ENCODE measurements at regions not wholly inside any gene's neighbourhood (a gene's known extent, or its start where the extent isn't known, plus 50 kb on each side); places are given as distances from the start of the nearest gene placed in this dataset.

- Histone ChIP-seq H3K27ac (ENCODE audit: low read depth, low read length) (no peak overlapping the region), H2AFZ (ENCODE audit: low read depth, low read length, poor library complexity, severe bottlenecking) (no peak overlapping the region), H3K4me2 (ENCODE audit: low read length) (no peak overlapping the region), H3K9me3 (ENCODE audit: control insufficient read depth in 1 of 2, insufficient read depth in 1 of 2, low read depth in 1 of 2, low read length in 2 of 2) (no peaks in the 10 kb centered on the region), H3K79me2 (ENCODE audit: insufficient read depth, low read length) (no peaks in the 10 kb centered on the region), H3K9me2 (ENCODE audit: insufficient read depth) (no peaks in the 10 kb centered on the region), H3K4me1 (ENCODE audit: control insufficient read depth in 1 of 2, insufficient read depth in 2 of 2, low read length in 2 of 2) (no peaks in the 10 kb centered on the region), H3K9ac (ENCODE audit: low read length) (no peak overlapping the region), H3K36me3 (ENCODE audit: control insufficient read depth in 1 of 2, insufficient read depth in 2 of 2, low read length in 2 of 2) (no peaks in the 10 kb centered on the region), H3K27me3 (ENCODE audit: insufficient read depth, low read length) (no peaks in the 10 kb centered on the region), H3K4me3 (replicated peaks in 1 of 2; ENCODE audit: low read depth in 1 of 2, low read length in 2 of 2) (no peak overlapping the region), H4K20me1 (ENCODE audit: insufficient read depth) (no peaks in the 10 kb centered on the region)
- intact Hi-C loops (cut with micrococcal nuclease) = no loop called here
- BruUV-seq (replicated peaks) = no TSS peak
- ChIA-PET POLR2A (no interaction called here), RAD21 (ENCODE audit: low non-redundant PET in 1 of 2, low total read pairs in 2 of 2, uncharacterized antibody in 2 of 2, unreplicated experiment in 2 of 2) (no interaction called here), CTCF (no interaction called here)
- ATAC-seq = no peak
- DNase-seq (ENCODE audit: low read depth, low spot score) = no peak
- TF ChIP-seq CBX3 (IDR thresholded peaks at IDR 0.05; ENCODE audit: low read depth) (no peak), POLR2A (IDR thresholded peaks at IDR 0.05; ENCODE audit: borderline replicate concordance, extremely low read depth, insufficient read depth, insufficient read length) (no peak), RAD21 (IDR thresholded peaks at IDR 0.05; ENCODE audit: low read depth) (no peak), EZH2phosphoT487 (IDR thresholded peaks at IDR 0.05; ENCODE audit: borderline replicate concordance) (no peak), SIN3A (IDR thresholded peaks at IDR 0.05; ENCODE audit: low read depth) (no peak), ZNF274 (IDR thresholded peaks at IDR 0.05; ENCODE audit: low read depth, low read length) (no peak), TCF7L2 (IDR thresholded peaks at IDR 0.05; ENCODE audit: borderline replicate concordance, extremely low read depth, insufficient read depth, insufficient read length) (no peak), MAX (IDR thresholded peaks at IDR 0.05) (no peak), JUND (IDR thresholded peaks at IDR 0.05) (no peak), YY1 (IDR thresholded peaks at IDR 0.05; ENCODE audit: extremely low read depth, insufficient replicate concordance, low read depth, low read length) (no peak)
- TF ChIP-seq, protein P1, sequence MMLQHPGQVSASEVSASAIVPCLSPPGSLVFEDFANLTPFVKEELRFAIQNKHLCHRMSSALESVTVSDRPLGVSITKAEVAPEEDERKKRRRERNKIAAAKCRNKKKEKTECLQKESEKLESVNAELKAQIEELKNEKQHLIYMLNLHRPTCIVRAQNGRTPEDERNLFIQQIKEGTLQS (IDR thresholded peaks at IDR 0.05) = no peak
Observed at GRCh38 chr7:24192053-24192452, 91.9 kb upstream of the NPY start.

GRCh38 chr7:24192691-24193090 lies 91.3 kb upstream of the NPY start:
- intact Hi-C loops (cut with micrococcal nuclease) = no loop called here
- no peak for ATAC-seq
- Histone ChIP-seq H3K4me3 (replicated peaks in 1 of 2; ENCODE audit: low read depth in 1 of 2, low read length in 2 of 2) (no peak overlapping the region), H2AFZ (ENCODE audit: low read depth, low read length, poor library complexity, severe bottlenecking) (no peak overlapping the region), H3K9me3 (ENCODE audit: control insufficient read depth in 1 of 2, insufficient read depth in 1 of 2, low read depth in 1 of 2, low read length in 2 of 2) (no peaks in the 10 kb centered on the region), H3K9me2 (ENCODE audit: insufficient read depth) (no peaks in the 10 kb centered on the region), H3K79me2 (ENCODE audit: insufficient read depth, low read length) (no peaks in the 10 kb centered on the region), H4K20me1 (ENCODE audit: insufficient read depth) (no peaks in the 10 kb centered on the region), H3K4me2 (ENCODE audit: low read length) (no peak overlapping the region), H3K27me3 (ENCODE audit: insufficient read depth, low read length) (no peaks in the 10 kb centered on the region), H3K4me1 (ENCODE audit: control insufficient read depth in 1 of 2, insufficient read depth in 2 of 2, low read length in 2 of 2) (no peaks in the 10 kb centered on the region), H3K9ac (ENCODE audit: low read length) (no peak overlapping the region), H3K36me3 (ENCODE audit: control insufficient read depth in 1 of 2, insufficient read depth in 2 of 2, low read length in 2 of 2) (no peaks in the 10 kb centered on the region), H3K27ac (ENCODE audit: low read depth, low read length) (no peak overlapping the region)
- POLR2A ChIA-PET = no interaction called here
- no peak for DNase-seq (ENCODE audit: low read depth, low spot score)
- BruUV-seq (replicated peaks) = no TSS peak
- TF ChIP-seq SRF (IDR thresholded peaks at IDR 0.05; ENCODE audit: low read depth) (no peak), REST (IDR thresholded peaks at IDR 0.05; ENCODE audit: low read depth) (no peak), JUND (IDR thresholded peaks at IDR 0.05) (no peak), EZH2phosphoT487 (IDR thresholded peaks at IDR 0.05; ENCODE audit: borderline replicate concordance) (no peak), CEBPB (IDR thresholded peaks at IDR 0.05; ENCODE audit: low read depth) (no peak), EGR1 (IDR thresholded peaks at IDR 0.05; ENCODE audit: low read depth) (no peak)
- RAD21 ChIA-PET (ENCODE audit: low non-redundant PET in 1 of 2, low total read pairs in 2 of 2, uncharacterized antibody in 2 of 2, unreplicated experiment in 2 of 2) = no interaction called here
- CTCF ChIA-PET = no interaction called here
